ENCODE measurements at regions not wholly inside any gene's neighbourhood (a gene's known extent, or its start where the extent isn't known, plus 50 kb on each side); places are given as distances from the start of the nearest gene placed in this dataset.
A peak's percentile ranks its signal among the peaks of the same experiment; 100 is the strongest.

DNA sequence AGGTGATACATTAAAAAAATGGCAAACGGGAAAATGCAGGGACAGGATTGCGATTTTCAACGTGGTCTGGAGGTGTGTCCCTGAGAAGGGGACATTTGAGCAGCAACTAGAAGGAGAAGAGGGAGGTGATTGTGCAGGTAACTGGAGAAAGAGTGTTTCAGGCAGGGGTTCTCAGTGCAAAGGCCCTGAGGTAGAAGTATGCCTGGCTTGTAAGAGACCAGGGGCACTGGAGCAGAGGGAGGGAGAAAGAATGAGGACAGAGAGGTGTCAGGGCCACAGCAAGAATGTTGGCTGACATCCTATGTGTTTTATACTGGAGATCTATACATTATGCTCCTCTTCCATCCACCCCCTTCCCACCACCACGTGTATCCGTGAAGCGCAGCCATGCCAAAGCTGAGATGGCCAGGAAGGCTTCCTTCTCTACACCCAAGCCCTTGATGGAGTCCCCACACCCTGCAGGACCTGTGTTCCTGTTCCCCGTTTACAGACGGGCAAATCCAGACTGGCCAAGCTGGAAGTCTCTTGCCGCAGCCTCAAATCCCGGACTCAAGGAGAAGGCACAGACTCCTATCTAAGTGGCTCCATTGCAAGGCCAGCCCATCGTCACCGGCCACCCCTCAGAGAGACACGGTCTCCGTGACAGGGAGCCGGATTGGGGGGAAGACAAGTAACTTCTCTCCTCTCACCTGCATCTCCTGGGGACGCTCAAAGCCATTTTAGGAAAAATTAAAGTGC is 416.1 kb downstream of the MN1 start:
- no peak for DNase-seq (ENCODE audit: low read depth in 2 of 2)

DNA sequence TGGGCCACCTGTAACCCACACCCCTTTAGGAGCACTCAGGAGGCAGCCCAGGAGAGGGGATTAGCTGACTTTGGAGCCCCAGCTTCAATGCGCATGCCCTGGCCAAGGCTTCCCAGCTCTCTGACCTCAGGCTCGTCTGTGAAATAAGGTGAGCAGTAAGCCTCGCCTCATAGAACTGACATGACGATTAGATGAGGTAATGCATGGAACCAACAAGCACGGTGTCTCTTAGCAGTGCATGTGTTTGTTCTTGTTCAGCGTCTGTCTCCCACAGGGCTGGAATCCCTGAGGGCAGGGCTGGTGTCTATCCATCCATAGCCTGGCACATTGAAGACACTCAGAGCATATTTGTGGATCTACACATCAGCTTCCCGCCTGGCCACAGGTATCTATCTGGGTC is 415.4 kb downstream of the MN1 start:
- DNase-seq (ENCODE audit: low read depth in 2 of 2), result no peak

DNA sequence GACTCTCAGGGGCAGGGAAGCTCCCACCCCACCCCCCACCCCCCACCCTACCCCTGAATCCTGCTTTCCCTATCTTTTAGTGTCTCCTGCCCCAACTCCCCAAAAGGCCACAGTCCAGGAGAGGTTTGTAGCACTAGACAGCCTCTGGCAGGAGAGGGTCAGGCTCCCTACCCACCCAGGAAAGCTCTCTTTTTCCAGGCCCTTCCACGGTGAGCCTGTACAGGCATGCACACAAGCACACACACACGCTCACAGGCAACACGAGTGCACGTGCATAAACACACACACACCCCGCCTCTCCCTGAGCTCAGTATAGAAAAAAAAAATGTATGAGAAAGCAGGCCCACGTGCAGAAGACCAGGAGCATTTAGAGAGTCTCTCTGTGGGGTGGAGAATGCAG is 414.0 kb downstream of the MN1 start:
- no peak for DNase-seq (ENCODE audit: low read depth in 2 of 2)

DNA sequence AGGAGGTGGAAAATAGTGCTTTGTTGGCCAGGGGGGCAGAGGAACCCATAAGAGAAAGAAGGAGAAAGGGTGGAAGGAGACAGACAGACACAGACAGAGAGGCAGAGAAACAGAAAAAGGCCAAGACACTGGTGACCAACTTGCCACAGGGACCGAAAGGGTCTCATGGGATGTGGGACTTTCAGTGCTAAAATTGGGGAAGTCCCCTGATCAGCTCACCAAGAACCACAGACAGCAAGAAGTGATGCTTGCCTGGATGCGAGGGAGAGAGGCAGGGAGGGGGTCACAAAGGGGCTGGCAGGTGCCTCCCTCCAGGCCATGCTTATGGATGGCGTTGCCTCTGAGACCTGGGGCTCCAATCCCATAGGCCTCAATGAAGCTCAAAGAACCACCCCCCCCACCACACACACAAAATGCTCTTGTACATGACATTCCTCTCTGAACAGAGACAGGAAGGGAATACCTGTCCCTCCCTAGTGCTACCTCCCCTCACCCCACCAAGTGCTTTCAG is 413.4 kb downstream of the MN1 start:
- no peak for DNase-seq (ENCODE audit: low read depth in 2 of 2)

DNA sequence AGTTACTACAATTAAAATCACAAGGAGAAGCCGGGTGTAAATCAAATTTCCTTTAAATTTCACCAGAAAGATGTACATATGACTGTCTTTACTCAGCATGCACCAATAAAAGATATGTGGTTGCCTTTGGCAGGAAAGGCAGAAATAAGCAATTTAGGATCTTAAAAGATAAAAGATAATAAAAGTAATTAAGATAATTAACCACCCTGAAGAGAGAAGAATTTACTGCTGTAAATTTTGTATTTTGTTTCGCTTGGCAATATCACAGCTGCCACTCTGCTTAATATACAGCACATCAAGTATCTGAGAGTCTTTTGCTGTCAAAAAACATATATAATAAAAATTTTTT is 411.9 kb downstream of the MN1 start:
- DNase-seq (ENCODE audit: low read depth in 2 of 2), result no peak

DNA sequence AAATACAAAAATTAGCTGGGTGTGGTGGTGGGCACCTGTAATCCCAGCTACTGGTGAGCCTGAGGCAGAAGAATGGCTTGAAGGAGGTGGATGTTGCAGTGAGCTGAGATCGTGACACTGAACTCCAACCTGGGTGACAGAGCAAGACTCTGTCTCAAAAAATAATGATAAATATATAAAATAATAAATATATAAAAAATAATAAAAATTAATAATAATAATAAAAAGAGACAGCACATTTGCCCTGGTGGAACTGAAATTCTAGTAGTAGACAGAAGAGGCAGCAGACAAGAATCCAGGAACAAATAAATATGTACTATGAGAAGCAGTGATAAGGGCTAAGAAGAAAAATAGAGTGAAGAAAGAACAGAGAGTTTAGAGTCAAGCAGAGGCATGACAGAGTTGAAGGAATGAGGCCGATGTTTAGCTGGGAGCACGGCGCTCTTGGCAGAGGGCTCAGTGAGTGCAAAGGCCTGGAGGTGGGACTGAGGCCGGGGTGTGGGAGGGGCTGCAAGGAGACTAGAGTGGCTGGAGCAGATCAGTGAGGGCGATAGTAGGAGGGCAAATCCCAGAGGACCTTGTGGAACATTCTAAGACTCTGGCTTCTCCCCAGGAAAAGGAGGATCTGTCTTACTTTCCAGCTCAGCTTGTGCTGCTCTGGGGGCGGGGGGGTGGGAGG is 410.3 kb downstream of the MN1 start:
- no peak for DNase-seq (ENCODE audit: low read depth in 2 of 2)

DNA sequence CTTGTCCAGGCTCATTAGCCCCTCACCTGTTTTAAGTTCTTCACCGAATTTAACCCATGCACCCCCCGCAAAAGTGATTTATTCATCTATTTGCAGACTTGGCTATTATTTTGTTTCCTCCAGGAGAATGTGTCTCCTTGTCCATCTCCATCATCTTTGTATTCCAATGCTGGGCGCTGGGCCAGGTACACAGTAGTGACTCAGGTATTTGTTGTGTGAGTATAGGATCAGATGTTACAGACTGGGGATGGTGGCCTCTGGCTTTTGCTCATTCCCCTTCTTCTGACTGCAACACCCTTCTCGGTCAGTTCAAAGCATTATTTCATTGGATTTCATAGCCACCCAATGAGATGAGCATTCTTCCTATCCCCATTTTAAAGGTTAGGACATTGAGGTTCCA is 408.2 kb downstream of the MN1 start:
- DNase-seq (ENCODE audit: low read depth in 2 of 2), result no peak

DNA sequence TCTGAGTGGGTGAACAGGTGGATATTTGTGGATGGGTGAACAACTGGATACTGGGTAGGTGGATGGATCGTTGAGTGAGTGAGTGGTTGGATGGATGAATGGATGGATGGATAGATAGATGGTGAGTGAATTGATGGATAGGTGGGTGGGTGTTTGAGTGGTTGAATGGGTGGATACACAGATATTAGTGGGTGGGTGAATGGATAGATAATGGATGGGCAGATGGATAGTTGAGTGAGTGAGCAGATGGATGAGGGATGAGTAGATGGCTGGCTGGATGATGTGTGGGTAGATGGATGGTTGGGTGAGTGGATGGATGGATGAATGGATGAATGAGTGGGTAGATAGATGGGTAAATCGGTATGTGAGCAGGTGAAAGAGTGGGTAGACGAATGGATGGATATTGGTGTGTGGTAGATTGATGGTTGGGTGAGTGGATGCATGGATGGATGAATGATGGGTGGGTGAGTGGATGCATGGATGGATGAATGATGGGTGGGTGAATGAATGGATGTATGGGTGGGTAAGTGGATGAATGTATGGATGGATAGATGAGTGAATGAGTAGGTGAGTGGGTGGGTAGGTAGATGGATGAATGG is 406.7 kb downstream of the MN1 start:
- DNase-seq (ENCODE audit: low read depth in 2 of 2), result no peak

DNA sequence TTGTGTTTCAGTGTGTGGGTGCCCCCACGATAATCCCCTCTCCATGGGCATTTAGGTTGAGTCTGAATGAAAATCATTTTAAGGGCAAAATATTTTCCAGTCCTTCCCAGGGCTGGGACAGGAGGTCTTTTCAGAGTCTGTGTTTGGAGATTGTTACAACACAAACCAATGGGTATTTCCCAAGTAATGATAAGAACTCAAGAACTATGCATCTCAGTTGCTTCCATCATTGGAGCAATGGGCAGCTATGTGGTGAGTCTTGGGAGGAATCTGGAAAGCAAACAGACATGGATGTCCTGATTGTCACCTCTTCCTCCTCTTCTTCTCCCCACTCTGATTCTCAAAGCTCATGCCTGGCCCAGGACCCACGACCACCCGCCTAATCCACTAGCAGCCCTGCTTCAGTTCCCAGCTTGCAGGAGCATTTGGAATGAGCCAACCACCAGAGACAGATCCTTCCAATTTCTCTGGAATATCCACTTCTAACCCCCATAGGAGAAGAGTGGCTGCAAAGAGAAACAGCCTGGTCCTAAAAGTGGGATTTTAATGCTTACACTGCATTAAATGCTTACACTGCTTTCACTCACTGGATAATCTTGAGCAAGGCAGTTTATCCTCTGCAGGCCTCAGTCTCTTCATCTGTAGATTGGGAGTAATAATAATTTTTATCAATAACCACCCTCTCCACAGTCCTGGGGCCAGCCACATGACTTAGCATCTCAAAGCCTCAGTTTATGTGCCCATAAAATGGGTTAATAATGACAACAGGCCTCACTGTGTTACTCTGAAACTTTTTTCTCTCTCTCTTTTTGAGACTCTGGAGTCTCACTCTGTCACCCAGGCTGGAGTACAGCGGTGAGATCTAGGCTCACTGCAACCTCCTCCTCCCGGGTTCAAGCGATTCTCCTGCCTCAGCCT is 404.3 kb downstream of the MN1 start:
- no peak for DNase-seq (ENCODE audit: low read depth in 2 of 2)

DNA sequence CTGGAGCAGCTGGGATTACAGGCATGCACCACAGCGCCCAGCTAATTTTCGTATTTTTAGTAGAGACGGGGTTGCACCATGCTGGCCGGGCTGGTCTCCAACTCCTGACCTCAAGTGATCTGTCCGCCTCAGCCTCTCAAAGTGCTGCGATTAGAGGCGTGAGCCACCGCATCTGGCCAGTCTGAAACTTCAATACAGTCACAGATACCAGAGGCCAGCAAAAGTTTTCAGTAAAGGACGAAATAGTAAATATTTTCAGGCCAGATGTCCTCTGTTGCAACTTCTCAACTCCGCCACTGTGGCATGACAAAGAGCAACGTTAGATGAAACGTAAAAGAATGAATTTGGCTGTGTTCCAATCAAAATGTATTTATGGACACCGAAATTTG is 403.6 kb downstream of the MN1 start:
- no peak for DNase-seq (ENCODE audit: low read depth in 2 of 2)

DNA sequence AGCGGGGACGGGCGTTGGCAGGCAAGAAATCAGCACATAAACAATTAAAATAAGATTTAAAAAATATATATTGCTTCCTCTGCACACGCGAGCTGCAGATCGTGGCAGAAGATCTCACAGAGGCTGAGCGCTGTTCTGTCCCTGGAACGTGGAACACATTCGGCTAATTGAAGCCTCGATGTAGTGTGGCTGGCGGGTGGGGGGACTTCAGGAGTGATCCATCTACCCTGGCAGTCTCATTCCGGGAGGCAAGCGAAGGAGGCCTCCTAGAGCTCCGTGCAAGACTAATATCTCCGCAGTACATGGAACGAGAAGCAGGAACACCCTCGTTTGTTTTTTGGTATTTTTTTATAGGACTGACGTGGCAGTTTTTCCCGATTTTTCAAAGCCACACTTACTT is 402.4 kb downstream of the MN1 start:
- no peak for DNase-seq (ENCODE audit: low read depth in 2 of 2)

DNA sequence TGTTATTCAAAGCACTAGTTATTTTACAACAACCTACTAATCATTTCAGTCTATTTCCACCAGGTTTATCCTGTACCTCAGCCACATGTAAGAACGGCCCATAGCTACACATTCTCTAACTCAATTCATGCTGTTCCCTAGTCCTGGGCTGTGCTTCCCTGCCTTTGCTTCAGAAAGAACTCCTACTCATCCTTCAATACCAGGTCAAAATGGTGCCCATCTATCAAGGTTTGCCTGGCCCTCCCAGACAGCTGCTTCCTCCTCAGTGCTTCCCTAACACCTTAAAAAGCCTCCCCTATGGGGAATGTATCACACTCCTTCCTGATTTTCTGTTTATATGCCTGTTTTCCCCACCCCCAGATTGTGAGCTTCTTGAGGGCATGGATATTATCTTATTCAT is 400.7 kb downstream of the MN1 start:
- DNase-seq (ENCODE audit: low read depth in 2 of 2), result no peak

DNA sequence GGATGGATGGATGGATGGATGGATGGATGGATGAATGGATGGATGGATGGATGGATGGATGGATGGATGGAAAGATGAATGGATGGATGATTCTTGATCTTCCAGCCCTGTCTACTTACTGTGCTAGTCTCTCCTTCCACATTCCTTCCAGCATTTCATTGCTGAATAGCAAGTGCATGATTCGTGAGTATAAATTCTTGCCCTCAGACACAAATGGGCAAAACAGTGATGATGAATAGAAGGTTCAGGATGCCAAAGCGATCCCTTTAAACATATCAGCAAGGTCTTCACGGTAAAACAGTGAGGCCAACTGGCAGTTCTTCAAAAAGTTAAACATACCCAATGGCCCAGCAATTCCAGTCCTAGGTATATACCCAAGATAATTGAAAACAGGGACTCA is 400.2 kb downstream of the MN1 start:
- no peak for DNase-seq (ENCODE audit: low read depth in 2 of 2)

DNA sequence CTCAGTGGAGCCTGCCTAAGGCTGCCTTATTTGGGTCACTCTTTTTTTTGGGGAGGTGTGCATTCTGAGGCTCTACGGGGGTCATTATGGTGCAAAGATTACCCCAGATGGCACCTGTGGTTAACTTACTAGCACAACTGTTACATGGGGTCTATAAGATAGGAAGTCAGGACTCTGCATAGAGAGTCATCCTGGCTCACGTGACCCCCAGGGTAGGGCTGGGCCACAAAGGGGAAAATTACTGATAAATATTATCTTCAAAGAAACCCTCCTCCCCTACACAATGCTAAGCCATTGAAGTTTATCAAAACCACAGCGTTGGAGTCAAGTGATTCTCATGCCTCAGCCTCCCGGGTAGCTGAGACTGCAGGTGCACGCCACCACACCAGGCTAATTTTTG is 397.1 kb downstream of the MN1 start:
- DNase-seq (ENCODE audit: low read depth in 2 of 2), result no peak

DNA sequence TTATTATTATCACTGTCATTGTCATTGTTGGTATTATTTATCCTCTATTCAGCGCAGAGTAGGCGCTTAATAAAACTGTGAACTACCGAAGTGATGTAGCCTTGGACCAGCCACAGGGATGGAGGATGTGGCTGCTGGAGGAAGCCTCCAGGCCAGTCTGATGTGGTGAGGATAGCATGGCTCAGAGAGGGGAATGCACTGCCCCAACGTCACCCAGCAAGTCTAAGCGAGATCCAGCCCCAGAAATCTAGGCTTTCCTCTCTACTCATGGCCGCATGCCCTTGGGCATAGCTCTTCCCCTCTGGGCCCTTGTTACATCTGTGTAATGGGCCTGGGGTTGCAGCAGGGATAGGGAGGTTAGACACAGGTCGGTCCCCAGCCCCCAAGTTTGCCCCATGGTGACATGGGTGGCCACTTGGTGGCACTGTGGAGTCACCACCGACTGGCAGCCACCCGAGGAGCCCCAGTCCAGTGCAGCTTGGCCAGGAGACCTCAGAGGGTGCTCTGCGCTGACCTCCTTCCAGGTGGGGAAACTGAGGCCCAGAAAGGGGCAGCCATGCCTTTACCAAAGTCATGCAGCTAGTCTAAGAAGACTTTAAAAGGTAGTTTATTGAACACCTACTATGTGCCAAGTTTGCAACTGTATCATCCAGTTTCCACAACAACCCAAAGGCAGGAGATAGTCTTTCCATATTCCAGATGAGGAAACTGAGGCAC is 395.7 kb downstream of the MN1 start:
- peak; percentile 20 for DNase-seq (ENCODE audit: low read depth in 2 of 2)

DNA sequence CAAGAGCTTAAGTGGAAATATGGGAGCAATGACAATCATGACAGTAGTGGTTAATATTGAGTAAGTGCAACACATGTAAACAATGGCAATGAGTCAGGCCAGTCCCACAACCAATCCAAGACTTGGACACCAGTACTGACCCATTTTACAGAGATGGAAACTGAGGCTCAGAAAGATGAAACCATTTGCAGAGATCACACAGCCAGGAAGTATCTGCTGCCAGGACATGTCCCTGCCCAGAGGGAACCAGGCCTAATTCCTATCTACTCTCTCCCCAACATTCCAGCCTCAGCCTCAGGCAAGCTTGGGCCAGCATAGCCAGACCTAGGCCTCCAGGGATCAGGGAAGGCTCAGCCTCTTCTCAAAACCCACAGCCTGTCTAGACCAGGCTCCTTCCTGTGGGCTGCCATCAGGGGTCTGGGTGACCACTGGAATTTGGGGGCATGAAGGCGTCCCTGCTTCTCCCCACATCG is 395.1 kb downstream of the MN1 start:
- no peak for DNase-seq (ENCODE audit: low read depth in 2 of 2)

DNA sequence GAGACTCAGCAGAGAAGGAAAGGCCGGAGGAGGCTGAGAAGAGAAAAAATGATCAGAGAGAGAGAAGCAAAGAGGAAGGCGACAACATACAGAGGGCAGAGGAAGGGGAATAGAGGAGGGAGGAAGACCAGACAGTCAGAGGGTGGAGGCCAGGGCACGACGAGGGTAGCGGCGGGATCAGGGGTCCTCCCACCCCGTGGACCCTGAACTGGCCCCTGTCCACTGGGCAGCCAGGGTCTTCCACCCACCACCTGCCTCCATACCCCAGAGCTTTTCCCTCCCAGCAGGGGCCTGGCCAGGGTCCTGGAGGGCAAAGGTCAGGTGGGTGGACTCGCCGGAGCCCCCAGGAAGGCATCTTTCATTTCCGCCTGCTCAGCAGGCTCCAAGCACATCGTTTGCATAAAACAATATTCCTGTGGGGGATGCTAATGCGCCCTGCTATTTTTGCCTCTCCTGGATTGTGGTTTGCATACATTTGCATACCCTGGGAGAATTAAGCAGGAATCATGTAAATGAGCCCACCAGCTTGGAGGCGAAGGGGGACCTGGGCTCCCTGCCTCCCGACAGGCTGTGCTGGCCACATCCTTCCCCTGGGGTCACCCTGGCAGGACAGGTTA is 394.1 kb downstream of the MN1 start:
- DNase-seq (ENCODE audit: low read depth in 2 of 2), result no peak

DNA sequence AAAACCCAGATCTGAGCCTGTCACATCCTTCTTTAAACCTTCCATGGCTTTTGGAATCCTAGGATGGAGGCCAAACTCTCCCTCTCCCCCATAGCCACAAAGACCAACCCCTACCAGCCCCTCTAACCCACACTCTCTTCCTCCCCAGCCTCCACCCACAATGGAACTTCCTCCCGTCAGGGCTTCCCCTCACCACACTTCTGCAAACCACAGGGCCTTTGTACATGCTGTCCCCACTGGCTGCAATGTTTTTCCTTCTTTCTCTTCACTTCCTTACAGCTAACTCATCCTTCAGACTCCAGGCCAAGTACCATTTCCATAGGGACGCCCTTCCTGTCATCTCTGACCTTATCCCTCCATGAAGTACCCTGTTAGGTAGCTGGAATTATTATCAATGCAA is 393.5 kb downstream of the MN1 start:
- no peak for DNase-seq (ENCODE audit: low read depth in 2 of 2)

DNA sequence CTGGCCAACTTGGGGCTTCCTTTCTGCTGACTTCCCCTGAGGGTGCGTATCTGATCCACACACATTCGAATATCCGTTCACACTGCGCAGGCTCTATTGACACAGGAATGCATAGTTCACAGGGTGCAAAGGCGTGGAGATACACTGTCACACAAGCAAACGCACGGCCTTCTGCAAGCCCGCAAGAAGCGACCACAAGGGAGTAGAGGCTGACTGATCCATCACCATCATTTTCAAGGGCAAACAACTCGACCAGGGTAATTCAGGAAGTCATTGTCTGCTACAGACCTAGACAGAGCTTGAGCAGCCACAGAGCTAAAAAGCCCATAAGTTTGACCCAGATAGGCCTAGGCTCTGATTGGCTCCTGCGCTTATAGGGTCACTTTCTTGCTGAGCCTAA is 392.3 kb downstream of the MN1 start:
- no peak for DNase-seq (ENCODE audit: low read depth in 2 of 2)

DNA sequence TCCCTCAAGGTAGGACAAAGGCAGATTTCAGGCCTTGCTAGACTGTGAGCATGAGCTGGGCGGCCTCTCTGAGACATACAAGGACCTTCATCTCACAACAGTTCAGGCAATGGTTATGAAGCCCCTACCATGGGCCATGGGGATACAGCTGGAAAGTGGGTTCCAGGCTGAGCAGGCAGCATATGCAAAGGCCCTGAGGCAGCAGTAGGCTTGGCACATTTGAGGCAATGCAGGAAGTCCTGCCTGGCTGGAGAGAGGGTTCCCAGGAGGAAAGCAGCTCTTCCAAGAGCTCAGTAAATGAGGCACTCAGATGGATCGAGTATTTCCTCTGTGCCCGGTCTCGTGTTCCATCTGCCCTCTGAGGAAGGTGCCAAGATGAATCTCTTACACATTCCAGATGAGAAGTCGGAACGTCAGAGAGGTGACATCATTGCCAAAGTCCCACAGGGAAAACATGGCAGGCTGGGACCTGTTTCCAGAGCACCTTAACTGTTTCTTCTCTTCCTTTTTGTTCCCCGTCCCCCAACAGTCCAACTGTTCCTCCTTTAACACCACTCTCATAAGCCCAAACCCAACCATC is 388.6 kb downstream of the MN1 start:
- DNase-seq (ENCODE audit: low read depth in 2 of 2), result no peak

DNA sequence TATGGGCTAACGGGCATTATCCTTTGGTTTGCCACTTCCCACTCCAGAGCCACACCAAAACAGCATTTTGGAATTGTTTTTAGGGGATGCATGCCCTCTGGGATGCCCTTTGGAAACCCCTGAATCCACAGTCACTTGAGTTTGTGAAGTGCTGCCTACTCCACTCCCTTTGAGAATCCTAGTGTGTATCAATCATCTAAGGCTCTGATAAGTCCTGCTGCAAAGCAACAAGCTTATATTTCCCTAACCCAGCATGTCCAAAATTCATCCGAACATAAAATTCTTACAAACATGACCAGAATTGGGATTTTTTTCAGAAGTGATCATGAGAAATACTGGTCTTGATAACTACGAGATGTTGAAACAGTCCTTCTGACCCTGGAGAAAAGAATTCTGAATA is 387.9 kb downstream of the MN1 start:
- DNase-seq (ENCODE audit: low read depth in 2 of 2), result no peak
